ENCODE measurements at regions not wholly inside any gene's neighbourhood (a gene's known extent, or its start where the extent isn't known, plus 50 kb on each side); places are given as distances from the start of the nearest gene placed in this dataset.

DNA sequence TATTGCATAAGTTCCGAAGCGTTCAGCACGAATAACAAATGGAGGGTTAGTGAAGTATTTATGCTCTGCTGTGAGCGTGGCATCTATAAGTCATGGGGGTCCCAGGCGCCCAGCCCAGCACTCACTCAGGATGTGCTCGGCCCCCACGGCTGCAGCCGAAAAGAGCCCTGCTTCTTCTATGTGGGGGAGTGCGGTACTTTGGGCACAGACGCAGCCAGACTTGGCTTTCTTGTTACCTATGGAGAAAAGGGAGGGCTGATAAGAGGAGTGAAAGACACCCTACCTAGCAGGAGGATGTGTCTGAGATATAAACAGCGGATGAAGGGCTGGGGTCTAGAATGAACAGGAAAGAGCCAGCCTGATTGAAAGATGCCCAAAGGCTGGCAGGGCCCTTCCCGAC lies 51.4 kb downstream of the MRPL36 start:
- Histone ChIP-seq H3K27me3 (ENCODE audit: control insufficient read depth, insufficient read depth) (no peaks in the 10 kb centered on the region), H3K4me3 (ENCODE audit: low read length) (no peak overlapping the region), H3K4me1 (ENCODE audit: control insufficient read depth, insufficient read depth, low read length) (no peaks in the 10 kb centered on the region), H3K9me3 (ENCODE audit: control insufficient read depth, low read length) (no peaks in the 10 kb centered on the region), H3K27ac (ENCODE audit: low read length) (no peak overlapping the region)
- no peak for ATAC-seq
- no peak for DNase-seq
- intact Hi-C loops (cut with DNase I), result no loop called here
- 87% methylated on average over 12 of the region's 12 CpGs for WGBS

DNA sequence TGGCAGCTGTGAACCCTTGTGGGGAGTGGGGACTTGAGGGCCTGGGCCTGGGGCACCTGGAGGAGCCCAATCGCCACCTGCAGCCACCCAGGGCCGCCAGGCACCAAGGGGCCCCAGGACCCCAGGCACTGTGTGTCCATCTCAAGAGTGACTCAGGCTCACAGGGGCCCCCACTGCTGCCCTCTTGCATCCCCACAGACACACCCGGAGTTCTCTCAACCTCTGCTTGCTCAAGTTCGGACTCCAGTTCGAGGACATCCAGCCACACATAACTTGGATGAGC lies 51.9 kb downstream of the MRPL36 start:
- H3K27ac ChIP-seq (ENCODE audit: low read length), result no peak overlapping the region
- ATAC-seq (no peak), DNase-seq (no peak)
- H3K9me3 ChIP-seq (ENCODE audit: control insufficient read depth, low read length), result no peaks in the 10 kb centered on the region
- 82% methylated on average over 5 of the region's 5 CpGs for WGBS
- intact Hi-C loops (cut with DNase I), result no loop called here
- H3K27me3 ChIP-seq (ENCODE audit: control insufficient read depth, insufficient read depth), result no peaks in the 10 kb centered on the region
- no peak overlapping the region for H3K4me3 ChIP-seq (ENCODE audit: low read length)
- no peaks in the 10 kb centered on the region for H3K4me1 ChIP-seq (ENCODE audit: control insufficient read depth, insufficient read depth, low read length)

DNA sequence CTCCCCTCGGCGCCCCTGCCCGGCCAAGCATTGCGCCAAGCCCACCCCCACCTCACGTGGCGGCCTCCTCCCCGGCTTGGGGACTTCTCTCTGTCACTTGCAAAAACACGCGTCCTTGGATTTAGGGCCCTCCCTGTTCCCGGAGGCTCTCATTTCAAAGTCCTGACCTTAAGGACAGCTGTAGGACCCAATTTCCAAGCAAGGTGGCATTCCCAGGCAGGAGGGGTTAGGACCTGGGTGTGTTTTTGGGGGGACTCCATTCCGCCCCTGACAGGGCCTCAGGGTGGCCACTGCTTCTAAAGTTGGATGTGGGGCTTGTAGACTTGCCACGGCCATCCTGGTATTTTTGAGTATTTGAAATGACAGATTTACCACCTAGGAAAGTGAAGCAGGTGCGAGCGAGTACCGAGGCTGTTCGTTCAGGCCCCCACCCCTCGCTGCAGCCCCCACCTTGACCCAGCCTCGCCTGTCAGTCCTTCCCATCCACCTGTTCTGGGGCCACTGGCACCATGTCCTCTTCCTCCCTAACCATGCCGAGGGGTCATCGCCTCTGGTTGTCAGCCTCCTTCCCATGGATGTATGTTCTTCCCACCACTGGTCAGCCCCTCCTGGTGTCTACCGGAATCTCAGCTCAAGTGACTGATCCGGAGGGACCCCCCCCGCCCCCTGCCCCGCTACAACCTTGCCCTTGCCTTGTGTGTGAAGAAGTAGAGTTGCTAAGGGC lies 52.4 kb downstream of the MRPL36 start:
- WGBS, result 86% methylated on average over 24 of the region's 24 CpGs
- ATAC-seq (no peak), DNase-seq (peak in 1 of 3 donors; percentile 35)
- Histone ChIP-seq H3K4me3 (ENCODE audit: low read length) (no peak overlapping the region), H3K4me1 (ENCODE audit: control insufficient read depth, insufficient read depth, low read length) (no peaks in the 10 kb centered on the region), H3K9me3 (ENCODE audit: control insufficient read depth, low read length) (no peaks in the 10 kb centered on the region), H3K27ac (ENCODE audit: low read length) (no peak overlapping the region), H3K27me3 (ENCODE audit: control insufficient read depth, insufficient read depth) (no peaks in the 10 kb centered on the region)
- intact Hi-C loops (cut with DNase I), result no loop called here

DNA sequence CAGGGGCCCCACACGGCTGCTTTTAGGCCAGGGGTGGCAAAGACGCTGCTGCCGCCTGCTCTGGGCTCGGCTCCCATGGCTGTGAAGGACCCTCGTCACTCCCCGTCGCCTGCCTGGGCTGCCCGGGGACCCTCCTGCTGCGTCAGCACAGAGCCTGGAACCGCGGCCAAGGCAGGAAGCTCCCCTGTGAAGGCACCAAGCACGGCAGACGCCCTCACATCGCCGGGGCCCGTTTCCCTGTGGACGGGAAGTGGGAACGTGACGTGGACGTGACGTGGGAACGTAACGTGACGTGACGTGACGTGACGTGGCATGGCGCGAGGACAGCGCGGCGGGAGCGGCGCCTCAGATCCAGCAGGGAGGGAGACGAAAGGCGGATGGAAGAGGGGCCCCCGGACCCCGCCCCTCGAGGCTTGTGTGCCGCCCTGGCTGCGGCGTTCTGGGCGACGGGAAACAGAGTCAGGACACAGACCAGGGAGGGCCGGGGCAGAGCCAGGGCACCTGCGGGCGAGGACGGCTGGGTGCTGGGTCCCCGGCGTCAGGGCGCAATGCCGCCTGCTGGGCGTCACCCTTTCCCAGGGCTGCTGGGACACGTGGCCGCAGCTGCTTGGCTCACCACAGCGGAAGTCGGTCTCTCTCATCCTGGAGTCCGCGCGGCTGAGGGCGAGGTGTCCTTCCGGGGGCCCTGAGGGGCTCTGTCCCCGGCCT lies 53.1 kb downstream of the MRPL36 start:
- no peaks in the 10 kb centered on the region for H3K27me3 ChIP-seq (ENCODE audit: control insufficient read depth, insufficient read depth)
- intact Hi-C loops (cut with DNase I), result no loop called here
- no peaks in the 10 kb centered on the region for H3K9me3 ChIP-seq (ENCODE audit: control insufficient read depth, low read length)
- DNase-seq (peak in 1 of 3 donors; percentile 56), ATAC-seq (no peak)
- H3K4me3 ChIP-seq (ENCODE audit: low read length), result no peak overlapping the region
- H3K4me1 ChIP-seq (ENCODE audit: control insufficient read depth, insufficient read depth, low read length), result no peaks in the 10 kb centered on the region
- no peak overlapping the region for H3K27ac ChIP-seq (ENCODE audit: low read length)
- 93% methylated on average over 63 of the region's 63 CpGs for WGBS

DNA sequence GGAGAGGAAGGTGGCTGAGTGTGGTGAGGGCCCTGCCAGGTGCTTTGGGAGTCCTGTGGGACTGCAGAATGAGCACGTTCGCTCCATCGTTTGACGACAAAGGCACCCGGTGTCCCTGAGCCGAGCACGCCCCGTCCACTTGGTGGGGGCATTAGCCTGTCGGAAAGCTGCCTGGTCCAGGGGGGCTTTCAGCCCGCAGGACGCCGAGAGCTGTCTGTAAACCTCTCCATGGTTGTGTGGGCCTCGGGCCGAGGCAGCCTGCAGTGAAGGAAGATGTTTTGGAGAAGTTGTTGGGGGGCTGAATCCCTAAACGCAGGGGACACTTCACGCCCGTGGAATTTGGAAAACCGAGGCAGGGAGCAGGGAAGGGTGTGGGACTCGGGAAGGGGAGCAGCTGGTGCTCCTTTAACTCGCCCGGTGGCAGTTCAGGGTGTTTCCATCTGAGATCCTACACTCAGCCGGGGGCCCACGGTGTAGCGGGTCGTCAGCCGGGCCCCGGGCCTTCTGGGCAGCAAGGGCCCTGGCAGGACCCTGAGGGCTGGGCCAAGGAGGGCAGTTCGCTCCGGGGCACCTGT lies 53.8 kb downstream of the MRPL36 start:
- no peaks in the 10 kb centered on the region for H3K4me1 ChIP-seq (ENCODE audit: control insufficient read depth, insufficient read depth, low read length)
- no peaks in the 10 kb centered on the region for H3K9me3 ChIP-seq (ENCODE audit: control insufficient read depth, low read length)
- no peak overlapping the region for H3K4me3 ChIP-seq (ENCODE audit: low read length)
- H3K27me3 ChIP-seq (ENCODE audit: control insufficient read depth, insufficient read depth), result no peaks in the 10 kb centered on the region
- ATAC-seq, result no peak
- intact Hi-C loops (cut with DNase I), result no loop called here
- H3K27ac ChIP-seq (ENCODE audit: low read length), result no peak overlapping the region
- peak in 1 of 3 donors; percentile 35 for DNase-seq
- 85% methylated on average over 29 of the region's 29 CpGs for WGBS

DNA sequence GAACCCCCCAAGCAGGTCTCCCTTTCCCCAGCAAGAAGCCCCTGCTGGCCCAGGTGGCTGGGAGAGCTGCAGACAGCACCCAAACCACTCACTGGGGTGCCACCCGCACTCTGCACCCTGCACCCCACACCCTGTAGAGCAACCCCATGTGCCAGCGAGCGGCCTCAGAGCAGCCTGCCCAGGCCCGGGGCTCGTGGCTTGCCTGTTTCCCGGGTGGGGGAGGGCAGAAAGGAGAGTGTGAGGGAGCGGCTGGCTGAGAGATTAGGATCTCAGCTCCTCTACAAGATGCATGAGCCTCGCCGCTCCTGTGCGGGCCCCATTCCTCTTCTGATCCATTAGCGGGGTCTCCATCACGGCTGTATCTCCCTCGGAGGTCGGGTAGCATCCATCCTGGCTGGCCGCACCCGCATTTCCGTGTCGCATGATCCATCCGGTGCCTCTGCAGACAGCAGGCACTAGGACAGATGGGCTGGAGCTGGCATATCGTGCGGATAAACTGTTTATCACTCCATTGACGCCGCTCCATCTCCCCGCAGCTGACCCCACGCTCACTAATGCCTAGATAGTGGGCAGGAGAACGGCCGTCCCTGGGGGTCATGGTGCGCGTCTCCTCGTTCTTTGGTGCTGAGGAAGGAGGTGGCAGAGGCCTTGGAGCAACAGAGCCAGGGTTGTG lies 54.4 kb downstream of the MRPL36 start:
- DNase-seq, result peak in 1 of 3 donors; percentile 38
- no peaks in the 10 kb centered on the region for H3K9me3 ChIP-seq (ENCODE audit: control insufficient read depth, low read length)
- H3K27ac ChIP-seq (ENCODE audit: low read length), result no peak overlapping the region
- ATAC-seq, result peak in 1 of 2 donors; percentile 30
- H3K4me1 ChIP-seq (ENCODE audit: control insufficient read depth, insufficient read depth, low read length), result no peaks in the 10 kb centered on the region
- no peak overlapping the region for H3K4me3 ChIP-seq (ENCODE audit: low read length)
- intact Hi-C loops (cut with DNase I), result no loop called here
- WGBS, result 69% methylated on average over 30 of the region's 30 CpGs
- no peaks in the 10 kb centered on the region for H3K27me3 ChIP-seq (ENCODE audit: control insufficient read depth, insufficient read depth)

DNA sequence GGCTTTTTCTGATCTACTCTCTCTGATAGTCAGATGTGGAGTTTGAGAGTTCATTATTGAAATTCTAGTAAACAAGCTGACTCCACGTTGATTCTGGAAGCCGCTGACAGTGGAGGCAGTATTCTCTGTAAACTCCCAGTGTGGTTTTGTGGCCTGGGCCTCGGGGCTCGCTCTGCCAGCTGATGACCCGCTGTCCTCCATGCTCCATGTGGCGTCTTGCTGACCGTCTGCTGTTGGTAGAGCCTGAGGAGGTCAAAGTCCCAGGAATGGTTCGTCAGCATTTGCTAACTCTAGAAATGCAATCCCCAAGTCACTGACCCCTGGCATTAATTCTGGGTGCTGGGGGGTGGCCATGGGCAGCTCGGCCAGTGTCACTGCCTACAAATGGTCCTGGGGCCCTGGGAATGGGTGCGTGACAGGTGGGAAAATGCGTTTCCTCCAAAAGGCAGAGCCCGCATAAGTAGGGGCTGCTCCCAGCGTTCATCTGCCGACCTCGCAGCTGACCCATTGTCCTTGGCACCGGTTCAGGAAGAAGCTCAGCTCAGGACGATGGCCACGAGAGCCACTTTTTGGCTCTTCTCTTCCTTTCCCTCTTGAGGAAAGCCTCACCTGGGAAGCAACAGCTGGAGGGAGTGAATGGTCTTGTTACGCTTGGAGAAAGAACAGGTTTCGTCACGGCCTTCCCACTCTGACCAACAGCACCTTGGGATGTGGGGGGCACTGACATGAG lies 55.1 kb downstream of the MRPL36 start:
- Histone ChIP-seq H3K4me3 (ENCODE audit: low read length) (no peak overlapping the region), H3K27ac (ENCODE audit: low read length) (no peak overlapping the region), H3K4me1 (ENCODE audit: control insufficient read depth, insufficient read depth, low read length) (no peaks in the 10 kb centered on the region), H3K27me3 (ENCODE audit: control insufficient read depth, insufficient read depth) (no peaks in the 10 kb centered on the region), H3K9me3 (ENCODE audit: control insufficient read depth, low read length) (no peaks in the 10 kb centered on the region)
- WGBS, result 84% methylated on average over 21 of the region's 21 CpGs
- DNase-seq, result no peak
- no peak for ATAC-seq
- intact Hi-C loops (cut with DNase I), result no loop called here

DNA sequence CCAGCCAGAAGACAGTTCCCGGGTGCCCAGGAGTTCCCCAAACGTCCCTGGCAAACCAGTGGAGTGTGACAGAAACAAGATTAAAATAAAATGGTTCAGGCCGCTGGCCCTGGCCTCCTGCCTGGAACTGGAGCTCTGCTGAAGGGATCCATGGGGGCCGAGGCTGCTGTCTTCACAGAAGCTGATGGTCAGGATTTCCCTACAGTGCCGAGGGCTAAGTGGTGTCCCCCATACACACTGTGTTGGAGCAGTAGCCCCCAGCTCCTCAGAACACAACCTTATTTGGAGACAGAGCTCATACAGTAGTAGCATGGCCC lies 55.9 kb downstream of the MRPL36 start:
- Histone ChIP-seq H3K4me1 (ENCODE audit: control insufficient read depth, insufficient read depth, low read length) (no peaks in the 10 kb centered on the region), H3K27me3 (ENCODE audit: control insufficient read depth, insufficient read depth) (no peaks in the 10 kb centered on the region), H3K9me3 (ENCODE audit: control insufficient read depth, low read length) (no peaks in the 10 kb centered on the region), H3K27ac (ENCODE audit: low read length) (no peak overlapping the region), H3K4me3 (ENCODE audit: low read length) (no peak overlapping the region)
- no peak for DNase-seq
- 61% methylated on average over 5 of the region's 5 CpGs for WGBS
- intact Hi-C loops (cut with DNase I), result no loop called here
- ATAC-seq, result no peak

DNA sequence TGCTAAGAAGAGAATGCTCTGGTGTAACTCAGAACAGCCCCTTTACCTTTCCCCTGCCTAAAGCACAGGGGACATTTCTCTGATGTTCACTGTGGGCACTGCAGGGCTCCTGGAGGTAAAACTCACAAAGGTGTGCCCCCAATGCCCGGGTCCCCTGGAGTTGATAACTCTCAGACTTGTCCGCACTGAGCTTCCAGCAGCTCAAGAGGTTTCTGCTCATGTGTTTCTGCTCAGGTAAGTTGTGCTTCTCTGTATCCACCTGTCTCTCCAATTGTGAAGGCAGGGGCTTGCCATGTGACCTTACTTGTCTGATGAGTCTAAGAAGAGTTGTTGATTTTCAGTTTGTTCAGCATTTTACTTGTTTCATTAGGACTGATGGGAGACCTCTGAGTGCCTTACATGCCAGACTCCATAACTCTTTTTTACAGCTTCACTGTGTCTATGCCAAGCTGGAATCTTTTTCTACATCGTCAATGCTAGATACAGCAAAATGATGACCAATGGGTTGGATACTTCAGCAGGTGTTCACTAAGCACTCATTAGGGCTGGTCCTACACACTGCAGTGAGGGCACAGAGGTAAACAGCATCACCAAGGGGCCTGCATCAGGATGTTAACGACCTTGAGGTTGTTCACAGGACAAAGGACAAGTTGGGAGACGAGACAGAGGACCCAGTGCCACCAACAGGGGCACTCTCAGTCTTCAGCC lies 56.4 kb downstream of the MRPL36 start:
- no peak for DNase-seq
- H3K27me3 ChIP-seq (ENCODE audit: control insufficient read depth, insufficient read depth), result no peaks in the 10 kb centered on the region
- no peak overlapping the region for H3K4me3 ChIP-seq (ENCODE audit: low read length)
- H3K27ac ChIP-seq (ENCODE audit: low read length), result no peak overlapping the region
- ATAC-seq, result no peak
- 71% methylated on average over 5 of the region's 5 CpGs for WGBS
- H3K4me1 ChIP-seq (ENCODE audit: control insufficient read depth, insufficient read depth, low read length), result no peaks in the 10 kb centered on the region
- no peaks in the 10 kb centered on the region for H3K9me3 ChIP-seq (ENCODE audit: control insufficient read depth, low read length)
- intact Hi-C loops (cut with DNase I), result no loop called here

DNA sequence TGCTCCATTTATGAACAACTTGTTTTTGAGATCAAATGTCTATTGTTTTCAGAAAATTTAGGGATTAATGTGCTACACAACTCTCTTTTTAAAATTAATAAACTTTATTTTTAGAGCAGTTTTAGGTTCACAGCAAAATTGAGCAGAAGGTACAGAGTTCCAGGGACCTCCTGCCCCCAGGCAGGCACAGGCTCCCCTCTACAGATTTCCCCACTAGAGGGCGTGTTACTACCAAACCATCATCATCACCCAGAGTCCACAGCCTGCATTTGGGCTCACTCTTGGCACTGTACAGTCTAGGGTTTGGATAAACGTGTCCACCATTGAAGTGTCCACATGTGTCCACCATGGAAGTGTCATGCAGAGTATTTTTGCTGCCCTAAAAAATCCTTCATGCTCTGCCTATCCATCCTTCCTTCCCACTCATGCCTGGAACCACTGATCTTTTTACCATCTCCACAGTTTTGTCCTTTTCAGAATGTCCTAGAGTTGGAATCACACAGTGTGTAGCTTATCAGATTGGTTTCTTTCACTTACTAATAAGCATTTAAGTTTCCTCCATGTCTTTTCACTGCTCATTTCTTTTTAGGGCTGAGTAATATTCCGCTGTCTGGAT lies 61.7 kb downstream of the MRPL36 start:
- intact Hi-C loops (cut with DNase I), result no loop called here
- no peaks in the 10 kb centered on the region for H3K4me1 ChIP-seq (ENCODE audit: control insufficient read depth, insufficient read depth, low read length)
- H3K9me3 ChIP-seq (ENCODE audit: control insufficient read depth, low read length), result peaks cover 2% of the 10 kb centered on the region
- 33% methylated on average over 3 of the region's 3 CpGs for WGBS
- H3K27me3 ChIP-seq (ENCODE audit: control insufficient read depth, insufficient read depth), result no peaks in the 10 kb centered on the region
- no peak overlapping the region for H3K27ac ChIP-seq (ENCODE audit: low read length)
- no peak overlapping the region for H3K4me3 ChIP-seq (ENCODE audit: low read length)
- ATAC-seq (no peak), DNase-seq (no peak)
